ENCODE measurements at regions not wholly inside any gene's neighbourhood (a gene's known extent, or its start where the extent isn't known, plus 50 kb on each side); places are given as distances from the start of the nearest gene placed in this dataset.

GRCh38 chr5:145536133-145536532 is 299.0 kb downstream of the PRELID2 start:
- TF ChIP-seq POLR2A (IDR thresholded peaks at IDR 0.05) (no peak), CTCF (IDR thresholded peaks at IDR 0.05) (no peak)

Data from vagina (tissue), 2 donors.